GM13977 (cell line): ENCODE measurements at regions not wholly inside any gene's neighbourhood (a gene's known extent, or its start where the extent isn't known, plus 50 kb on each side); places are given as distances from the start of the nearest gene placed in this dataset.

ENCODE experiments used
- DNase-seq: peaks from one replicate; pipeline ENCODE4 v3.0.0; 2012; ENCODE audit warnings: low spot score
- in situ Hi-C: fragments of 300-500 bp; cut with MboI; formaldehyde crosslinking; loops from one replicate; pipeline ENCODE4 v1.12.0; 2022; ENCODE audit warnings: low sequenced_read_pairs, low pct_unique_long_range_greater_than_20kb, mixed read lengths, inconsistent platforms; ENCODE audit not compliant: unreplicated experiment
- TF ChIP-seq, protein P1 (sequence below): IDR thresholded peaks from 2 replicates; pipeline ENCODE4 v1.5.1; 2012; ENCODE audit warnings: mild to moderate bottlenecking, control low read depth; ENCODE audit not compliant: insufficient read depth; ENCODE audit errors: extremely low read depth, missing control alignments

GRCh38 chr7:113727486-113727885 lies 191.3 kb downstream of the PPP1R3A start:
- no peak for DNase-seq
- in situ Hi-C loops, result no loop called here
- TF ChIP-seq, protein P1, sequence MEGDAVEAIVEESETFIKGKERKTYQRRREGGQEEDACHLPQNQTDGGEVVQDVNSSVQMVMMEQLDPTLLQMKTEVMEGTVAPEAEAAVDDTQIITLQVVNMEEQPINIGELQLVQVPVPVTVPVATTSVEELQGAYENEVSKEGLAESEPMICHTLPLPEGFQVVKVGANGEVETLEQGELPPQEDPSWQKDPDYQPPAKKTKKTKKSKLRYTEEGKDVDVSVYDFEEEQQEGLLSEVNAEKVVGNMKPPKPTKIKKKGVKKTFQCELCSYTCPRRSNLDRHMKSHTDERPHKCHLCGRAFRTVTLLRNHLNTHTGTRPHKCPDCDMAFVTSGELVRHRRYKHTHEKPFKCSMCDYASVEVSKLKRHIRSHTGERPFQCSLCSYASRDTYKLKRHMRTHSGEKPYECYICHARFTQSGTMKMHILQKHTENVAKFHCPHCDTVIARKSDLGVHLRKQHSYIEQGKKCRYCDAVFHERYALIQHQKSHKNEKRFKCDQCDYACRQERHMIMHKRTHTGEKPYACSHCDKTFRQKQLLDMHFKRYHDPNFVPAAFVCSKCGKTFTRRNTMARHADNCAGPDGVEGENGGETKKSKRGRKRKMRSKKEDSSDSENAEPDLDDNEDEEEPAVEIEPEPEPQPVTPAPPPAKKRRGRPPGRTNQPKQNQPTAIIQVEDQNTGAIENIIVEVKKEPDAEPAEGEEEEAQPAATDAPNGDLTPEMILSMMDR, result no peak

DNA sequence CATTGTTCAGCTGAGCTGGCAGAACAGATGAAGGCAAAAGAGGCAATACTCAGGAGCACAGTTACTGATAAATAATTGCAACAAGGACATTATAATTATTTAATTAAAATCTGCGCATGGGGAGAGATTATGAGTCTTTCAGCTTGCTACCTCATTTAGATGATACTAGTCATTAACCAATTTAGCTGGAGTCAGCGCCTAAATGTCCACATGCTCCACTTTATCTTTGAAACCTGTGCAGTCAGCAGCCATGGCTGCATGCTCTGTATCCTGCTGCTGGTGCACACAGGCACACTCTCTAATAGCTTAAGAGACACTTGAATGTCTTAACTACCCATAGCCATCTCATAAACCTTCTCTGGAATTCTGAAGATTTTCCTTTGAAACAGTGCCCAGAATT lies 196.8 kb downstream of the PPP1R3A start:
- DNase-seq, result no peak
- TF ChIP-seq, protein P1, result no peak
- in situ Hi-C loops, result no loop called here

GRCh38 chr7:113717739-113718138 lies 201.1 kb downstream of the PPP1R3A start:
- TF ChIP-seq, protein P1, result no peak
- DNase-seq, result no peak
- in situ Hi-C loops, result no loop called here

DNA sequence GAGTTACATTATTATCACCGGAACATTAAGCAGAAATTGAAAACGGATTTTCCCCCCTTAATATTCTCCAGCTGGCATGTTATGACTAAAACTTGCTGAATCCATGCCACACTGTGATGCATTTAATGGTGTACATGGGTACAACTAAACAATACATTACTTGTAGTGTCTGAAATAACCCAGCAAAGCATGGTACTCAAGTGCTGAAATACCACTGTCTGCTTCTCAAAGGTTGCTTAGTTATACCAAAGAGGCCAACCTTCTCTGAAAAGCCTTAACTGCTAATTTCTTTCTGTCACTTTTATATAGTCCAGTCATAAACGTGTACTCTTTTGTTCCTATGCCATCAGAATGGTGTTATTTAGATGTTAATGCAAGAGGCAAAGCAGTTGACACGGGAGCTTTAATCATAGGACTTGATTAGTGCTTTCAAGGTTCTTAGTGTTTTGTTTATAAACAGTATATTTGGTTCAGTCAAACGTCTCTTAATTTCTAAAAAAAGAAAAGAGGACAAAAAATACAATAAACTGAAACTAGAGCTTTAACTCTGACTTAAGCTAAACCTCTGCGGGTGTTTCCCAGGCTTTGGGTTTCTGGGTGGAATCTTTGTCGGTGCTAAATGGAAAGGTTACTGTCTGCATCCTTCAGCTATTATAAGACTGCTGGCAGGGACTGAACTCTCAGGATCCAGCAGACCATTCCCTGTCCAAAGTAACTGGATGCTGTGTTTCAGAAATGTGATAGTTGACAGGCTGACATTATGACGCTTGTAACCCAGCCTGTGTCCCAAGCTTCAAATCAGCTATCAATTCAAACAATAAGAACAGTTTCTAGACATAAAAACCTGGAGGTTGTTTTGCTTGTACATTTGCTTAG lies 202.6 kb downstream of the PPP1R3A start:
- TF ChIP-seq, protein P1, result no peak
- in situ Hi-C loops, result no loop called here
- DNase-seq, result no peak

- TF ChIP-seq, protein P1, result no peak
- DNase-seq, result no peak
- in situ Hi-C loops, result no loop called here
These were observed 203.5 kb downstream of the PPP1R3A start for GRCh38 chr7:113715262-113715661.

- TF ChIP-seq, protein P1, result peak; percentile 95
- in situ Hi-C loops, result no loop called here
- DNase-seq, result peak; percentile 43
These were observed 208.3 kb downstream of the PPP1R3A start for GRCh38 chr7:113710310-113711096.
